SK-N-SH (cell line): ENCODE measurements at regions not wholly inside any gene's neighbourhood (a gene's known extent, or its start where the extent isn't known, plus 50 kb on each side); places are given as distances from the start of the nearest gene placed in this dataset.

ENCODE experiments used
- CHD2 ChIP-seq: fragments of 150-350 bp; IDR thresholded peaks from 2 replicates; pipeline ENCODE4 v1.6.1; 2018; ENCODE audit warnings: low read length; ENCODE audit not compliant: partially characterized antibody
- CTCF ChIP-seq: fragments of 200-600 bp; sonication (generic); IDR thresholded peaks from 2 replicates; pipeline ENCODE4 v1.6.1; 2017; ENCODE audit warnings: antibody characterized with exemption, mild to moderate bottlenecking, moderate library complexity
- FOXM1 ChIP-seq: IDR thresholded peaks from 2 replicates; pipeline ENCODE4 v1.4.0; 2012; ENCODE audit warnings: low read depth, mild to moderate bottlenecking
- POLR2AphosphoS5 ChIP-seq: IDR thresholded peaks from 2 replicates; pipeline ENCODE4 v1.6.1; 2012; ENCODE audit warnings: low read depth, low read length
- RAD21 ChIP-seq: IDR thresholded peaks from 2 replicates; pipeline ENCODE4 v1.6.1; 2012; ENCODE audit warnings: mild to moderate bottlenecking, low read length
- RCOR1 ChIP-seq: fragments of 150-350 bp; IDR thresholded peaks from 2 replicates; pipeline ENCODE4 v1.6.1; 2017; ENCODE audit warnings: antibody characterized with exemption, low read length
- RFX5 ChIP-seq: IDR thresholded peaks from 2 replicates; pipeline ENCODE4 v1.6.1; 2012; ENCODE audit warnings: mild to moderate bottlenecking, improper control_type of control experiment, low read length
- RXRA ChIP-seq: IDR thresholded peaks from 2 replicates; pipeline ENCODE4 v1.4.0; 2012; ENCODE audit warnings: low read depth, mild to moderate bottlenecking, borderline replicate concordance
- TAF1 ChIP-seq: IDR thresholded peaks from 2 replicates; pipeline ENCODE4 v1.6.1; 2012; ENCODE audit warnings: low read depth, mild to moderate bottlenecking, low read length, moderate library complexity, borderline replicate concordance
- USF2 ChIP-seq: fragments of 150-350 bp; IDR thresholded peaks from 2 replicates; pipeline ENCODE4 v1.6.1; 2017; ENCODE audit warnings: antibody characterized with exemption, low read length, low read depth, borderline replicate concordance
- YY1 ChIP-seq: IDR thresholded peaks from 2 replicates; pipeline ENCODE4 v1.4.0; 2012; ENCODE audit warnings: low read depth, mild to moderate bottlenecking
- ZBTB33 ChIP-seq: IDR thresholded peaks from 2 replicates; pipeline ENCODE4 v1.4.0; 2012; ENCODE audit warnings: low read depth, borderline replicate concordance
- TF ChIP-seq, protein P1 (sequence below): IDR thresholded peaks from 2 replicates; pipeline ENCODE4 v1.6.1; 2012; ENCODE audit warnings: mild to moderate bottlenecking, low read depth, low read length, moderate library complexity
- TF ChIP-seq, protein P2 (sequence below): IDR thresholded peaks from 2 replicates; pipeline ENCODE4; 2012

DNA sequence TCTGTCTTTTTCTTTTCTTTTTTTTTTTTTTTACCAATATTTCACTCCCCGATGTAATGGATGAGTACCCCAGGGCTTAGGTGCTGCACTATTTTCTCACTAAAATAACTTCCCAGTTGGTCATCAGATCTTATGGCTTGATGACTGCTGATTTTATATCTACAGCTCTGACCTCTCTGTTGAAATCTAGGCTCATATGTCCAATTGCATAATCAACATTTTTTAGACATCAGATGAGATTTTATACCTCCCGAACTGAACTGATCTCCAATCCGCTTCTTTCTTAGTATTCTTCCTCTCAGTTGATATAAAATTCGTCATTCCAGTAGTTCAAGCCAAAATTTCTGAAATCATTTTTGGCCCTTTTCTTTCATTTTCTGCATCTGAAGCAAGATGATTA, 1236.5 kb downstream of the SLC16A7 start:
- TF ChIP-seq CTCF (no peak), YY1 (no peak), POLR2AphosphoS5 (no peak), RFX5 (no peak), CHD2 (no peak), RCOR1 (no peak), USF2 (no peak), RXRA (no peak), TAF1 (no peak), RAD21 (no peak), FOXM1 (no peak), ZBTB33 (no peak)
- TF ChIP-seq, protein P1, sequence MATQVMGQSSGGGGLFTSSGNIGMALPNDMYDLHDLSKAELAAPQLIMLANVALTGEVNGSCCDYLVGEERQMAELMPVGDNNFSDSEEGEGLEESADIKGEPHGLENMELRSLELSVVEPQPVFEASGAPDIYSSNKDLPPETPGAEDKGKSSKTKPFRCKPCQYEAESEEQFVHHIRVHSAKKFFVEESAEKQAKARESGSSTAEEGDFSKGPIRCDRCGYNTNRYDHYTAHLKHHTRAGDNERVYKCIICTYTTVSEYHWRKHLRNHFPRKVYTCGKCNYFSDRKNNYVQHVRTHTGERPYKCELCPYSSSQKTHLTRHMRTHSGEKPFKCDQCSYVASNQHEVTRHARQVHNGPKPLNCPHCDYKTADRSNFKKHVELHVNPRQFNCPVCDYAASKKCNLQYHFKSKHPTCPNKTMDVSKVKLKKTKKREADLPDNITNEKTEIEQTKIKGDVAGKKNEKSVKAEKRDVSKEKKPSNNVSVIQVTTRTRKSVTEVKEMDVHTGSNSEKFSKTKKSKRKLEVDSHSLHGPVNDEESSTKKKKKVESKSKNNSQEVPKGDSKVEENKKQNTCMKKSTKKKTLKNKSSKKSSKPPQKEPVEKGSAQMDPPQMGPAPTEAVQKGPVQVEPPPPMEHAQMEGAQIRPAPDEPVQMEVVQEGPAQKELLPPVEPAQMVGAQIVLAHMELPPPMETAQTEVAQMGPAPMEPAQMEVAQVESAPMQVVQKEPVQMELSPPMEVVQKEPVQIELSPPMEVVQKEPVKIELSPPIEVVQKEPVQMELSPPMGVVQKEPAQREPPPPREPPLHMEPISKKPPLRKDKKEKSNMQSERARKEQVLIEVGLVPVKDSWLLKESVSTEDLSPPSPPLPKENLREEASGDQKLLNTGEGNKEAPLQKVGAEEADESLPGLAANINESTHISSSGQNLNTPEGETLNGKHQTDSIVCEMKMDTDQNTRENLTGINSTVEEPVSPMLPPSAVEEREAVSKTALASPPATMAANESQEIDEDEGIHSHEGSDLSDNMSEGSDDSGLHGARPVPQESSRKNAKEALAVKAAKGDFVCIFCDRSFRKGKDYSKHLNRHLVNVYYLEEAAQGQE, result no peak
- TF ChIP-seq, protein P2, sequence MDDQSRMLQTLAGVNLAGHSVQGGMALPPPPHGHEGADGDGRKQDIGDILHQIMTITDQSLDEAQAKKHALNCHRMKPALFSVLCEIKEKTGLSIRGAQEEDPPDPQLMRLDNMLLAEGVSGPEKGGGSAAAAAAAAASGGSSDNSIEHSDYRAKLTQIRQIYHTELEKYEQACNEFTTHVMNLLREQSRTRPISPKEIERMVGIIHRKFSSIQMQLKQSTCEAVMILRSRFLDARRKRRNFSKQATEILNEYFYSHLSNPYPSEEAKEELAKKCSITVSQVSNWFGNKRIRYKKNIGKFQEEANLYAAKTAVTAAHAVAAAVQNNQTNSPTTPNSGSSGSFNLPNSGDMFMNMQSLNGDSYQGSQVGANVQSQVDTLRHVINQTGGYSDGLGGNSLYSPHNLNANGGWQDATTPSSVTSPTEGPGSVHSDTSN, result no peak
